GM12872 (cell line): ENCODE measurements at regions not wholly inside any gene's neighbourhood (a gene's known extent, or its start where the extent isn't known, plus 50 kb on each side); places are given as distances from the start of the nearest gene placed in this dataset.

Source experiments
- CTCF ChIP-seq: IDR thresholded peaks from 3 replicates; pipeline ENCODE4 v1.5.1; 2011; ENCODE audit warnings: low read depth, mild to moderate bottlenecking, low read length, moderate library complexity; ENCODE audit not compliant: insufficient read depth

DNA sequence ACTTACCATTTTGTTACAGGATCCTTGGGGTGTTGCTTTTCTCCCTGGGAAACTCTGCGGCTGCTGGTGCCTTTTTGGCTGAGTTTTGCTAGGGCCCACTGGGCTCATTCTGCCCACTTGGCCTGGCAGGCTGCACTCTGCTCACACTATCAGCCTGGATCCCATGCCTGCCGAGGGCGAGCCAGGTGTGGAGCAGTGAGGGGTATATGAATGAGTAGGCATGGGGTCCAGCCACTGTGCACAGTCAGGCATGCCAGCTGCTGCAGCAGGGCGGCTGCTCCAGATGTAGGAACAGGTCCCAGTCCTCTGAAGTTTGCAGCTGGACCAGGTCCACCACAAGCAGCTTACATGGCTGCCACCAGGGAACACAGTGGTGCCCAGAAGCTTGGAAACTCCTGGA is 136.4 kb upstream of the CNTN3 start:
- TF ChIP-seq CTCF, result no peak

DNA sequence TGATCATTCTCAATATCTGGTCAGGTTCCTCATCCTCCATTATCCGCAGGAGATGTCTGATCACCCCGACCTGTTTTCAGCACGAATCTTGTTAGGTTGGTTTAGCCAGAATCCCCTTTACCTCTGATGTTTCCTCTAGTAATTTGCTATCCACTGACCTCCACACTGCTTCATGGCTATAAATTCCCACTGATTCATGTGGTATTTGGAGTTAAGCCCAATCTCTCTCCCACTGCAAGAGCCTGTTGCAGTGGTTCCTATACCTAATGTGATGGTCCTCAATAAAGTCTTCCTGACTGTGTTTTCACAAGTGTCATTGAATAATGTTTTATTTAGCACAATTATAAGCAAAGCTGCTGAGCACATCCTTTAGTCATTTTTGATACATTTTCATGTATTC is 124.8 kb upstream of the CNTN3 start:
- TF ChIP-seq CTCF, result no peak

GRCh38 chr3:74722211-74722610 is 107.8 kb upstream of the CNTN3 start:
- TF ChIP-seq CTCF, result no peak

- no peak for TF ChIP-seq CTCF
Observed at GRCh38 chr3:74713977-74714376, 99.5 kb upstream of the CNTN3 start.

DNA sequence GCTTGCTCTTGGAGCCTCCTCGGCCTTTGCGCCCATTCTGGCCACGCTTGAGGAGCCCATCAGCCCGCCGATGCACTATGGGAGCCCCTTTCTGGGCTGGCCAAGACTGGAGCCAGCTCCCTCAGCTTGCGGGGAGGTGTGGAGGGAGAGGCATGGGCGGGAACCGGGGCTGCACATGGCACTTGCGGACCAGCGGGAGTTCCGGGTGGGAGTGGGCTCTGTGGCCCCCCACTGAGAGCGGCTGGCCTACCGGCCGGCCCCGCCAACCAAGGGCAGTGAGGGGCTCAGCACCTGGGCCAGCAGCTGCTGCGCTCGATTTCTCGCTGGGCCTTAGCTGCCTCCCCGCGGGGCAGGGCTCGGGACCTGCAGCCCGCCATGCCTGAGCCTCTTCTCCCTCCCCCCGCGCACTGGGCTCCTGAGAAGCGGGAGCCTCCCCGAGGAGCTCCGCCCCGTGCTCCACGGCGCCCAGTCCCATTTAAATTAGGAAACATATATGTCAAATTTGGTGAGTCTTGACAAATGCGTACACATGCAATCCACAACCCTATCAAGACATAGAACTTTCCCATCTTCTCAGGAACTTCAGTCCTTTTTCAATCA is 97.6 kb upstream of the CNTN3 start:
- no peak for TF ChIP-seq CTCF

- TF ChIP-seq CTCF, result no peak
Observed at GRCh38 chr3:74709951-74710350, 95.5 kb upstream of the CNTN3 start.

- no peak for TF ChIP-seq CTCF
Observed at GRCh38 chr3:74693696-74694393, 79.4 kb upstream of the CNTN3 start.
